ENCODE measurements at regions not wholly inside any gene's neighbourhood (a gene's known extent, or its start where the extent isn't known, plus 50 kb on each side); places are given as distances from the start of the nearest gene placed in this dataset.

DNA sequence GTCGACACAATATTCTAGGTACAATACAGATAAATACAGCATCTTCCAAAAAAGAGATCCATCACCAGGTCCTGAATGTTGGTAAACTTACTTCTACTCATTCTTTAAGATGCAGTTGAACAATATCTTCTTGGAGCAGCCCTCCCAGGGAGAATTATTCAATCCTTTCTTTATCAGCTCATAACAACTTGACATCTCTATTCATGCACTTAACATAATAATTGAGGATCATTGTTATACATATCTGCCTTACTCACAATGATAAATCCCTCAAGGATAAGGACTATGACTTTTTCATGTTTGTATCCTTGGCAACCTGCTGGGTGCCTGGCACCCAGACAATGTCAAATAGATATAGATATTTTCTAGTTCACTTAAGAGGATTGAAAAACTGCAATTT is 219.5 kb downstream of the POU4F1 start:
- H3K4me2 ChIP-seq (ENCODE audit: extremely low read depth, insufficient read depth, low read length) = no peak overlapping the region
- no peaks in the 10 kb centered on the region for H3K79me2 ChIP-seq (ENCODE audit: control insufficient read depth, insufficient read depth, low read length)
- H3K36me3 ChIP-seq (ENCODE audit: control insufficient read depth, insufficient read depth, low read length) = no peaks in the 10 kb centered on the region
- TF ChIP-seq, protein P1, sequence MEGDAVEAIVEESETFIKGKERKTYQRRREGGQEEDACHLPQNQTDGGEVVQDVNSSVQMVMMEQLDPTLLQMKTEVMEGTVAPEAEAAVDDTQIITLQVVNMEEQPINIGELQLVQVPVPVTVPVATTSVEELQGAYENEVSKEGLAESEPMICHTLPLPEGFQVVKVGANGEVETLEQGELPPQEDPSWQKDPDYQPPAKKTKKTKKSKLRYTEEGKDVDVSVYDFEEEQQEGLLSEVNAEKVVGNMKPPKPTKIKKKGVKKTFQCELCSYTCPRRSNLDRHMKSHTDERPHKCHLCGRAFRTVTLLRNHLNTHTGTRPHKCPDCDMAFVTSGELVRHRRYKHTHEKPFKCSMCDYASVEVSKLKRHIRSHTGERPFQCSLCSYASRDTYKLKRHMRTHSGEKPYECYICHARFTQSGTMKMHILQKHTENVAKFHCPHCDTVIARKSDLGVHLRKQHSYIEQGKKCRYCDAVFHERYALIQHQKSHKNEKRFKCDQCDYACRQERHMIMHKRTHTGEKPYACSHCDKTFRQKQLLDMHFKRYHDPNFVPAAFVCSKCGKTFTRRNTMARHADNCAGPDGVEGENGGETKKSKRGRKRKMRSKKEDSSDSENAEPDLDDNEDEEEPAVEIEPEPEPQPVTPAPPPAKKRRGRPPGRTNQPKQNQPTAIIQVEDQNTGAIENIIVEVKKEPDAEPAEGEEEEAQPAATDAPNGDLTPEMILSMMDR (conservative IDR thresholded peaks at IDR 0.05 in 1 of 2, IDR thresholded peaks at IDR 0.05 in 1 of 2; ENCODE audit: low read depth in 1 of 2, low read length in 2 of 2) = no peak
- no peak for TF ChIP-seq EZH2 (IDR thresholded peaks at IDR 0.05; ENCODE audit: low read length, missing control alignments)
- no peaks in the 10 kb centered on the region for H3K4me1 ChIP-seq (ENCODE audit: control insufficient read depth, extremely low read depth, insufficient read depth, low read length)
- no peak overlapping the region for H2AFZ ChIP-seq (ENCODE audit: low read length)
- no peaks in the 10 kb centered on the region for H3K9me3 ChIP-seq (ENCODE audit: control insufficient read depth, insufficient read depth, low read depth, low read length)
- H3K4me3 ChIP-seq (replicated peaks in 1 of 4; ENCODE audit: control extremely low read depth in 1 of 4, insufficient read depth in 1 of 4, low read depth in 3 of 4, low read length in 4 of 4) = no peak overlapping the region
- H3K27me3 ChIP-seq (ENCODE audit: control insufficient read depth, insufficient read depth, low read length) = no peaks in the 10 kb centered on the region
- H3K9ac ChIP-seq (ENCODE audit: insufficient read depth, low read length) = no peak overlapping the region
- no peak for DNase-seq (ENCODE audit: low read depth in 2 of 2)
- no peaks in the 10 kb centered on the region for H4K20me1 ChIP-seq (ENCODE audit: control insufficient read depth, extremely low read depth, insufficient read depth, low read length)
- H3K27ac ChIP-seq (ENCODE audit: insufficient read depth, low read length) = no peak overlapping the region

DNA sequence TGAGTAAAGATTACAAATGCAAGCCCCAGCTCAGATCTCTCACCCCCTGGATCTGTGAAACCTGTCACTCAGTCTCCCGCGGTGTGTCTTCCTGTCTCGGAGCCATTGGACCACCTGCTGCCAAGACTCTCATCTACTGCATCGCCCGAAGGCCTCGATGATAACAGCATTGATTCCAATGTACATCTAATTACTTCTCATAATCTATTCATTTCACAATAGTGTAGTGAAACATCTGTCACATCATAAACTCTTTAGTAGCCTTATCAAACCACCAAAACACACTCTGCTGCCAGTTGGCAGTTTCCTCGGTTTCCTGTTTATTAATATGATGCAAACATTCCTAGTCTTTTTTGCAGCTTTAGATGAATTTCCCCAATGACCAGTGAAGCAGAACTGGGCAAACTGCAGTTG is 220.3 kb downstream of the POU4F1 start:
- H3K4me3 ChIP-seq (replicated peaks in 1 of 4; ENCODE audit: control extremely low read depth in 1 of 4, insufficient read depth in 1 of 4, low read depth in 3 of 4, low read length in 4 of 4) = no peak overlapping the region
- no peaks in the 10 kb centered on the region for H4K20me1 ChIP-seq (ENCODE audit: control insufficient read depth, extremely low read depth, insufficient read depth, low read length)
- TF ChIP-seq, protein P1 (conservative IDR thresholded peaks at IDR 0.05 in 1 of 2, IDR thresholded peaks at IDR 0.05 in 1 of 2; ENCODE audit: low read depth in 1 of 2, low read length in 2 of 2) = no peak
- TF ChIP-seq EZH2 (IDR thresholded peaks at IDR 0.05; ENCODE audit: low read length, missing control alignments) = no peak
- no peaks in the 10 kb centered on the region for H3K79me2 ChIP-seq (ENCODE audit: control insufficient read depth, insufficient read depth, low read length)
- DNase-seq (ENCODE audit: low read depth in 2 of 2) = peak in 1 of 2 donors; percentile 31
- H3K27ac ChIP-seq (ENCODE audit: insufficient read depth, low read length) = no peak overlapping the region
- no peaks in the 10 kb centered on the region for H3K9me3 ChIP-seq (ENCODE audit: control insufficient read depth, insufficient read depth, low read depth, low read length)
- H2AFZ ChIP-seq (ENCODE audit: low read length) = no peak overlapping the region
- H3K27me3 ChIP-seq (ENCODE audit: control insufficient read depth, insufficient read depth, low read length) = no peaks in the 10 kb centered on the region
- H3K9ac ChIP-seq (ENCODE audit: insufficient read depth, low read length) = no peak overlapping the region
- H3K36me3 ChIP-seq (ENCODE audit: control insufficient read depth, insufficient read depth, low read length) = no peaks in the 10 kb centered on the region
- H3K4me1 ChIP-seq (ENCODE audit: control insufficient read depth, extremely low read depth, insufficient read depth, low read length) = no peaks in the 10 kb centered on the region
- no peak overlapping the region for H3K4me2 ChIP-seq (ENCODE audit: extremely low read depth, insufficient read depth, low read length)

- no peaks in the 10 kb centered on the region for H3K36me3 ChIP-seq (ENCODE audit: control insufficient read depth, insufficient read depth, low read length)
- peak in 1 of 2 donors; percentile 30 for DNase-seq (ENCODE audit: low read depth in 2 of 2)
- no peaks in the 10 kb centered on the region for H3K4me1 ChIP-seq (ENCODE audit: control insufficient read depth, extremely low read depth, insufficient read depth, low read length)
- no peak overlapping the region for H3K27ac ChIP-seq (ENCODE audit: insufficient read depth, low read length)
- H4K20me1 ChIP-seq (ENCODE audit: control insufficient read depth, extremely low read depth, insufficient read depth, low read length) = no peaks in the 10 kb centered on the region
- no peak overlapping the region for H2AFZ ChIP-seq (ENCODE audit: low read length)
- H3K27me3 ChIP-seq (ENCODE audit: control insufficient read depth, insufficient read depth, low read length) = no peaks in the 10 kb centered on the region
- H3K9ac ChIP-seq (ENCODE audit: insufficient read depth, low read length) = no peak overlapping the region
- no peaks in the 10 kb centered on the region for H3K9me3 ChIP-seq (ENCODE audit: control insufficient read depth, insufficient read depth, low read depth, low read length)
- H3K79me2 ChIP-seq (ENCODE audit: control insufficient read depth, insufficient read depth, low read length) = no peaks in the 10 kb centered on the region
- no peak for TF ChIP-seq EZH2 (IDR thresholded peaks at IDR 0.05; ENCODE audit: low read length, missing control alignments)
- TF ChIP-seq, protein P1 (conservative IDR thresholded peaks at IDR 0.05 in 1 of 2, IDR thresholded peaks at IDR 0.05 in 1 of 2; ENCODE audit: low read depth in 1 of 2, low read length in 2 of 2) = no peak
- H3K4me2 ChIP-seq (ENCODE audit: extremely low read depth, insufficient read depth, low read length) = no peak overlapping the region
- H3K4me3 ChIP-seq (replicated peaks in 1 of 4; ENCODE audit: control extremely low read depth in 1 of 4, insufficient read depth in 1 of 4, low read depth in 3 of 4, low read length in 4 of 4) = no peak overlapping the region
Observed at GRCh38 chr13:78382491-78382890, 220.9 kb downstream of the POU4F1 start.

Measured in fibroblast of lung (primary cell).